ENCODE measurements at regions not wholly inside any gene's neighbourhood (a gene's known extent, or its start where the extent isn't known, plus 50 kb on each side); places are given as distances from the start of the nearest gene placed in this dataset.

GRCh38 chr14:71716041-71716772 is 216.0 kb upstream of the RGS6 start:
- H2AFZ ChIP-seq (ENCODE audit: low read length): no peak overlapping the region
- H3K27ac ChIP-seq (ENCODE audit: low read length): no peak overlapping the region
- peaks cover 16% of the 10 kb centered on the region for H3K4me1 ChIP-seq (ENCODE audit: insufficient read depth, low read length)
- no peaks in the 10 kb centered on the region for H3F3A ChIP-seq (ENCODE audit: low read length, unreplicated experiment)
- H3K9me2 ChIP-seq (replicated peaks; ENCODE audit: low read length): no peaks in the 10 kb centered on the region
- no peak overlapping the region for H3K9ac ChIP-seq (ENCODE audit: low read length)
- ChIA-PET CTCF (no interaction called here), POLR2A (ENCODE audit: unreplicated experiment) (no interaction called here)
- no peaks in the 10 kb centered on the region for H3K9me3 ChIP-seq (ENCODE audit: low read length)
- no peak overlapping the region for H3K4me2 ChIP-seq (ENCODE audit: low read length)
- DNase-seq: no peak
- H3K79me2 ChIP-seq (ENCODE audit: low read length): no peaks in the 10 kb centered on the region
- BruUV-seq (replicated peaks): no TSS peak
- H3K4me3 ChIP-seq (ENCODE audit: low read length): no peak overlapping the region
- no peaks in the 10 kb centered on the region for H3K27me3 ChIP-seq (ENCODE audit: low read length)
- H3K36me3 ChIP-seq (ENCODE audit: low read depth, low read length): no peaks in the 10 kb centered on the region
- no peaks in the 10 kb centered on the region for H4K20me1 ChIP-seq (ENCODE audit: low read length)
- TF ChIP-seq CTCF (conservative IDR thresholded peaks at IDR 0.05; ENCODE audit: low read depth, low read length) (no peak), EZH2phosphoT487 (IDR thresholded peaks at IDR 0.05; ENCODE audit: borderline replicate concordance, low read length) (no peak), EZH2 (IDR thresholded peaks at IDR 0.05; ENCODE audit: low read length, unreplicated experiment) (no peak)
- ATAC-seq: no peak
- intact Hi-C loops (cut with micrococcal nuclease): no loop called here

GRCh38 chr14:71720978-71721624 is 211.1 kb upstream of the RGS6 start:
- H2AFZ ChIP-seq (ENCODE audit: low read length): no peak overlapping the region
- H3K4me2 ChIP-seq (ENCODE audit: low read length): no peak overlapping the region
- H3K4me3 ChIP-seq (ENCODE audit: low read length): no peak overlapping the region
- no TSS peak for BruUV-seq (replicated peaks)
- DNase-seq (peak; percentile 74), ATAC-seq (peak; percentile 88)
- ChIA-PET POLR2A (ENCODE audit: unreplicated experiment) (no interaction called here), CTCF (interaction anchor here (0.5 to 1.5 kb wide), 7 partner anchors 13 to 1320 kb away, joined by 3 to 7 read pairs (median 4); no protein-coding TSS in a partner anchor)
- intact Hi-C loops (cut with micrococcal nuclease): loop anchor here (1.0 kb wide), 2 partner anchors 32 to 134 kb away; no protein-coding TSS in a partner anchor
- no peak overlapping the region for H3K27ac ChIP-seq (ENCODE audit: low read length)
- no peaks in the 10 kb centered on the region for H3K79me2 ChIP-seq (ENCODE audit: low read length)
- no peaks in the 10 kb centered on the region for H3K9me2 ChIP-seq (replicated peaks; ENCODE audit: low read length)
- H3K27me3 ChIP-seq (ENCODE audit: low read length): no peaks in the 10 kb centered on the region
- H3K4me1 ChIP-seq (ENCODE audit: insufficient read depth, low read length): no peaks in the 10 kb centered on the region
- peaks cover 15% of the 10 kb centered on the region; the same call in 1 of the 2 replicates for H3K36me3 ChIP-seq (ENCODE audit: low read depth, low read length)
- TF ChIP-seq EZH2 (IDR thresholded peaks at IDR 0.05; ENCODE audit: low read length, unreplicated experiment): no peak
- TF ChIP-seq EZH2phosphoT487 (IDR thresholded peaks at IDR 0.05; ENCODE audit: borderline replicate concordance, low read length): no peak
- peak; percentile 86 for TF ChIP-seq CTCF (conservative IDR thresholded peaks at IDR 0.05; ENCODE audit: low read depth, low read length)
- no peaks in the 10 kb centered on the region for H3K9me3 ChIP-seq (ENCODE audit: low read length)
- no peaks in the 10 kb centered on the region for H3F3A ChIP-seq (ENCODE audit: low read length, unreplicated experiment)
- H4K20me1 ChIP-seq (ENCODE audit: low read length): no peaks in the 10 kb centered on the region
- no peak overlapping the region for H3K9ac ChIP-seq (ENCODE audit: low read length)

GRCh38 chr14:71721791-71722190 is 210.4 kb upstream of the RGS6 start:
- ChIA-PET POLR2A (ENCODE audit: unreplicated experiment) (no interaction called here), CTCF (interaction anchor here (0.9 to 1.5 kb wide), 2 partner anchors 134 to 318 kb away, joined by 3 to 7 read pairs; no protein-coding TSS in a partner anchor)
- BruUV-seq (replicated peaks): no TSS peak
- Histone ChIP-seq H3K36me3 (ENCODE audit: low read depth, low read length) (peaks cover 18% of the 10 kb centered on the region; the same call in 1 of the 2 replicates), H4K20me1 (ENCODE audit: low read length) (no peaks in the 10 kb centered on the region), H3K9ac (ENCODE audit: low read length) (no peak overlapping the region), H3K4me1 (ENCODE audit: insufficient read depth, low read length) (no peaks in the 10 kb centered on the region), H2AFZ (ENCODE audit: low read length) (no peak overlapping the region), H3K4me2 (ENCODE audit: low read length) (no peak overlapping the region), H3K79me2 (ENCODE audit: low read length) (no peaks in the 10 kb centered on the region), H3K4me3 (ENCODE audit: low read length) (no peak overlapping the region), H3K9me3 (ENCODE audit: low read length) (no peaks in the 10 kb centered on the region), H3K27me3 (ENCODE audit: low read length) (no peaks in the 10 kb centered on the region), H3K9me2 (replicated peaks; ENCODE audit: low read length) (no peaks in the 10 kb centered on the region), H3F3A (ENCODE audit: low read length, unreplicated experiment) (no peaks in the 10 kb centered on the region), H3K27ac (ENCODE audit: low read length) (no peak overlapping the region)
- intact Hi-C loops (cut with micrococcal nuclease): loop anchor here (1.0 kb wide), 2 partner anchors 32 to 134 kb away; no protein-coding TSS in a partner anchor
- TF ChIP-seq CTCF (conservative IDR thresholded peaks at IDR 0.05; ENCODE audit: low read depth, low read length) (no peak), EZH2phosphoT487 (IDR thresholded peaks at IDR 0.05; ENCODE audit: borderline replicate concordance, low read length) (no peak), EZH2 (IDR thresholded peaks at IDR 0.05; ENCODE audit: low read length, unreplicated experiment) (no peak)
- no peak for DNase-seq
- ATAC-seq: no peak
